ENCODE measurements at regions not wholly inside any gene's neighbourhood (a gene's known extent, or its start where the extent isn't known, plus 50 kb on each side); places are given as distances from the start of the nearest gene placed in this dataset.
"Not testable (repeated sequence)": the region's sequence is repeated elsewhere in the genome, so short reads cannot be mapped to it uniquely, and the experiment has no call there.

DNA sequence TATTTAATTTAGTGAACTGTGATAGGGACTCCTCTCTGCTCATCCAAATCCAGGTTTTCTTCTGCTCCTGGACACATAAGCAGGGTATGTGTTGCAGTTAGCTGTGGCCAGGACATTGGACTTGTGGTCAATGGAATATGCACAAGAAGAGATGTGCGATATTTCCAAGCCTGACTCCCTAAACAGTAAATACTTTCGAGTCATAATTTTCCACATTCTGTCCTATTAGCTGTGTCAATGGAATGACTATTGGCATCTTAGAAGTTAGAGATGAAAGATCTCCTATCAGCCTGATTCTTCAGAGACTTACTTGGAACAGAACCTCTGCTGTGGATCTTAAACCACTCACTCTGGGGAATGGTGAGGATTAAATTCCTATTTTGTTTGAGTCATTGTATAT is 771.0 kb downstream of the EFNB2 start:
- in situ Hi-C loops (cut with HindIII; ENCODE audit: low sequenced_read_pairs) = no loop called here

DNA sequence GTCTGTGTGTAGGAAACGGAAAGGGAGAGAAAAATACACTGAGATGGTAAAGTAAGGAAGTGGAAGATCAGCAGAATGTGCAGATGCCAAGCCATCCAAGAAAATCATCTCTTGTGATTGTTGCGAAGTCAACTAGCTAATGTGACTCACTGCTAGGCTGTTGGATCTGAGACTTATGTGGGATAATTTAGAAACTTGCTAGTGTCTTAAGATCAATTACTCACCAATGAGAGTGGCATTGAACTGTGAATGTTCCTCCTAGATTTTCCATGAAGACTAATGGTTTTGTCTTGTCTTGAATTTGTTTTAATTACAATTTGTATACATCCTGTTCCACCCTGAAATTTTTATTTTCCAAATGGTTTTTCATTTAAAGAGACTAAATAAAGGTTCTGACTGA is 771.6 kb downstream of the EFNB2 start:
- in situ Hi-C loops (cut with HindIII; ENCODE audit: low sequenced_read_pairs) = no loop called here

DNA sequence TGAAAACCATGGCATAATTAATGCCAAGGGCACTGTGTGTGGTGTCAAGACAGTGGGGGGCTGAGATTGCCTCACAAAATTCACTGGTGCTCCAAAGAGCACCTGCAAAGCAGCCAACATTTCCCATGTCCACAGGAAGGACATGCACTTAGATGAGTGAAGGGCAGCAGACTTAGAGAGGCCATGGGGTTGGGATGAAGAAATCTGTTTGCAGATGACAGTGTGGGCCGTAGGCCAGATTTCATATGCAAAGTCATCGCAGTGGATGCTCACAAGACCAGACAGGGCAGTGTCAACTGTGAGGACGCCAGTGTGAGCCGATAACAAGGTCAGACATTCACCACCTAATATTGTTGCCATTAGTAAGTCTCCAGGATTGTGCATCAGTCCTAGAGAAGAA is 773.4 kb downstream of the EFNB2 start:
- in situ Hi-C loops (cut with HindIII; ENCODE audit: low sequenced_read_pairs) = no loop called here

DNA sequence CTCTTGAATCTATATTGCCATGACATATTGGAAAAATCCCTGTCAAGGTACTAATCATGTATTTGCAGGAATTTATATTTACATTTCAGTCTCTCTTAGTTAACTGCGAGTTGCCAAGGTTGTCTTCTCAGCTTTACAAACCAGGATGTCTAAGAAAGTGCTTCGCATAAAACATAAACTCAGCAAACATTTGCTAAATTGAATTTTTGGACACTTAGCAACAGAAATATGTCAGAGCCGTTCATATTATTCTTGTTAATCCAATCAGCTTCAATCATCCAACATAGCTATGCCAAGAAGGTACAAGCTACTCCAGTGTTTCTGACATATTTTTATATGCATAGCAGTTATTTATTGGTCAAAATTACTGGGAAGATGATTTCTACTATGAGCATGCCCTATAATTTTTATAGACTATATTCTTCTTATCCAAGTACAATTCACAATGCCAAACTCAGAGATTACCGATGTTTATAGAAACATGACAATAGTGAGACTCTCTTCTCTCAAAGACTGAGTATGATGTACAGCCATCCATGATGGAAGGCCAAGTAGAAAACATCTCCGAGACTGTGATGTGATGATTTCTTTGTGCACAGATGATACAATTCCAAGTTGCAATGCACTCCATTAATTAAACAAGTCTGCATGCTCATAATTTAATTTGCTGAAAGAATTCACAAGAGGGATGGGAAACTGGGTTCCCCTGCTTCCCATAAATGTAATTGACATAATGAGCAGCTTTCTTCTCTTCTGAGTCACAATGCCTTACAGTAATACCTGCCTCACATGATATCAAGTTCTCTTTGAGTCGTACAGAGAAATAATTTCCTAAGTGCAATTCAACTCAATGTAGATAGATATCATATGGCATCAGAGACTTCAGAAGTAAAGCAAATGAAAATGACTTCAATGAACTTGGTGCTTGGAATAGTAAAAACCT is 776.3 kb downstream of the EFNB2 start:
- in situ Hi-C loops (cut with HindIII; ENCODE audit: low sequenced_read_pairs) = no loop called here

DNA sequence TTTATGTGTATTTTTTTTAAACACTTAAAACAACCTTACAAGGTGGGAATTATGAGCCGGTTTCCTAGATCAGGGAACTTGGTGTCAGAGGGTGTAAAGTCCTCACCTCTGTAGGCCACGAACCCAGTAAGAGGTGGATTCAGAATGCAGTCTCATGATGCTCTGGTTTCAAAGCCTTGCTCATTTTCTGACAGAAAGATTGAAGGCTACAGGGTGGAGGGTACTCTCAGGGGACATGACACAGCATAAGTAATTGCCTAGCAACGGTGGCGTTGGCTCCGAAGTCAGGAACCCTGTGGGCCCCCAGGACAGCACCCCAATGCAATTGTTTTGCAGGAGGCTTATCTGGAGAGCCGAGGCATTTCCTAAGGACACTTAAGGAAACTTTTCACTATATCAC is 794.7 kb downstream of the EFNB2 start:
- in situ Hi-C loops (cut with HindIII; ENCODE audit: low sequenced_read_pairs) = no loop called here

DNA sequence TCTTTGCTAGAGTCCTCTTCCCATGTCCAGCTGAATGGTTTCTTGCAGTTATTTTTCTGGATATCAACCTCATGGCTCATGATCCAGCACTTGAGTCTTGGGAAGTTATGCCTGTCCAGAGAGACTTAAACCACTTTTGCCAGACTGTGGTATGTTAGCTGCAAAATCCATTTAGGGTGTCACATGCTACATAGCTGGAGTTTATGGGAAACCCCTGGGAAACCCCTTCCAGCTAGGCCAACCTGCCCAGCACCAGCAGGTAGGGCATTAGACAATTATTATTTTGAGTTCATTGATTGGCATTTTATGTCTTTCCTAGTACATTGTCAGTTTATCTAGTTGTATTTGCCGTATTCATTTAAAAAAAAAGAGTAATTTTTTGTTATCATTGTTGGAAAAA is 797.8 kb downstream of the EFNB2 start:
- in situ Hi-C loops (cut with HindIII; ENCODE audit: low sequenced_read_pairs) = no loop called here

DNA sequence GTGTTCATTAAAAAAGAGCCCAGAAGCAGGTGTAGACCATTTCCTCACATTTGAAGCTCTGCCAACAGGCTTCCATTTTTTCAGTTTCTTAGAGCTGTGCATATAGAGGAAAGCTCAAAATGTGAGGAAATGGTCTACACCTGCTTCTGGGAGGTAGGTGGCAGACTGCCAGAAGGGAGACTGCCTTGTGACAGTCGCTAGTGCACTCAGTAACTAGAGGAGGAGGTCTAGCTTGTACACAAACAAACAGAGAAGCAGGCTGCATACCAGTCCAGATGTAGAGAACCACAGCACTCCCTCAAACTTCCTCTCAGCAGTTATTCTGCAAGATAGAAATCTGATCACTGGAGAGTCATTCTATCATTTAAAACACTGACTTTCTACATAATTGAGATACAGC is 800.2 kb downstream of the EFNB2 start:
- in situ Hi-C loops (cut with HindIII; ENCODE audit: low sequenced_read_pairs) = no loop called here

DNA sequence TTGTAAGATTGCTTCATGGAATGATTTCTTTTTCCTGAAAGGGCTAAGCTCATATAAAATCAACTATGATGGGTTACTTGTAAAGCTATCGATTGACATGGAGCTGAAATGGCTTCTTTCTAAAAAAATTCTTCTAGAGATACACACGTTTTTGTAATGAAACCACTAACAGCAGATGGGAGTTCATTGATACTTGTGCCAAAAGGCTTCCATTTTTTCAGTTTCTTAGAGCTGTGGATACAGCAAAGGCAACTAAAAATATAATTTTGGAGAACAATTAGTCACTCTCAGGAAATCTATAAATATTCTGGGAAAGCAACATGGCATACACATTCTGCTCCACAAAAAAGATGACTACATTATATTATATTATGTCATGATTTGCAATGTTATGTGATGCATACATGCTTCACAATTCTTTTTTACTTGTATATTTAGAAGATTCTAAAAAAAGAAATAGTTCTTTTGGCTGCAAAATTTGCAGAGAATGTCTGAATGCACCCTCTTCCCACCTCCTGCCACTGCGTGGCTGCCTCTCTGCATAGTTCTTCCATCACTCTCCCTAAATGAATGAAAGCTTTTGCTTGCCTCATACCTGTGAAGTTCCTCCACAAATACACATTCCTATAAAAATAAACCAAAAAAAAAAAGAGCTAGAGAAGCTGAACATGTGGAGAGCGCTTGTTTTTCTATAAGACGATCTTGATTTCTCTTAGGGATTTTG is 802.5 kb downstream of the EFNB2 start:
- in situ Hi-C loops (cut with HindIII; ENCODE audit: low sequenced_read_pairs) = no loop called here

DNA sequence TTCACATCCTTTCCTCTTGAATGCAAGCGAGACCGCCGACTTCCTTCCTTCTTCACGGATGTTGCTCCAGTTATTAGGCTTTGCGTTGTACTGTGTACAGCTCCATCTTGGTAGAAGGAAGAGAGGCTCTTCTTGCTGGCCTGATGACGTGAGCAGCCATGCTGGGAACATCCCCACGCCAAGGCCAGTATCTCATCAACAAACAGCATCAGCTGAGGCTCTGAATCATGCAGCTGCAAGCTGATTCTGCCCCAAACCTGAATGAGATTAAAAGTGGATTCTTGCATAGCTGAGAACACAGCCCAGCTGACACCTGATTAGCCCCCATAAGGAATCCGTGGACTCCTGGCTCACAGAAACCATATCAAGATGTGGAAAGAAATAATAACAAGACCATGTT is 809.6 kb downstream of the EFNB2 start:
- in situ Hi-C loops (cut with HindIII; ENCODE audit: low sequenced_read_pairs) = no loop called here

DNA sequence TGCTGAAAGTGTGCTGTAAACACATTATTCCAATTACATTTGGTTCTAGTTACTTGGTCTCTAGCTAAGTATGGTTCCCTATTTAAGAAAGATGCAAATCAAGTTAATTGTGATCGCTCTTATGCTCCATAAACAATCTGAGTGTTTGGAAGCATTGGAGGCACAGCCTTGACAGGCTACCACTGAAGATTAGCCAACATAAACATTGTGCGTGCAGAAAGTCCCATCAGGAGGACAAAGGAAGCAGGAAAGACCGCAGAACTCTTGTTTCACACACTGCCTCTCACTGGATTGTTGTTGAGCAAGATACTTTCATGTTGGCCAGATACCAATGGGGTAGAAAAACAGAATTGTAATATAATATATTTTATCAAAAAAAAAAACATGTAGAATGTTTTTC is 814.4 kb downstream of the EFNB2 start:
- in situ Hi-C loops (cut with HindIII; ENCODE audit: low sequenced_read_pairs) = no loop called here

DNA sequence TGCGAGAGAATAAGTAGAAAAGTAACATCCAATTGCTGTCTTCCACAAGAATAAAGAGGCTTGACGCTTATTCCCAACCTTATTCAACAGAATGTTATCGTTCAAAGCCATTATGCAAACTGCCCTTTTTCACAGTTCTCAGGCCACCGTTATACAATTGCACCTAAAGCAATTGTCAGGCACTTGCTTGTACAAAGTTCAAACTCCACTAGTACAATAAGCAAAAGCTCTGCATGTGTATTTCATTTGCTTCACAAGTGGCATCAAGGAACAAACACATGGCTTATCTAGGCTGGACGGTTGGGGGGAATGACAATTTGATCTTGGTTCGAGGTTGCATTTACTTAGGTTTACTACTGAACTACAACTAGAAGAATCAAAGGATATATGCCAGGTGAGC is 815.6 kb downstream of the EFNB2 start:
- in situ Hi-C loops (cut with HindIII; ENCODE audit: low sequenced_read_pairs) = no loop called here

DNA sequence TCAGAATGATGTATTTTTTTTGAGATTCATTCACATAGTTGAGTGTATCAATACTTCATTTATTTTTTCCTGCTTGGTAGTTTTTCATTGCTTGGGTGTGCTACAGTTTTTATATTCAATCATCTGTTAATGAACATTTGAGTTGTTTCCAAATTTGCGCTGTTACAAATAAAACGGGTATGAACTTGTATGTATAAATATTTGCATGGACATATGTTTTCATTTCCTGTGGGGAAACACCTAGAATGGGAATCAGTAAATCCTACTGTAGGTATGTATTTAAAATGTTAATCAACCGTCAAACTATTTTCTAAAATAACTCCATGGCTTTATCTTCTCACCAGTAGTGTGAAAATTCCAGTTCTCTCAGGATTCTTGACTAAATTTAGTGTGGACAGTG is 826.3 kb downstream of the EFNB2 start:
- in situ Hi-C loops (cut with HindIII; ENCODE audit: low sequenced_read_pairs) = no loop called here

DNA sequence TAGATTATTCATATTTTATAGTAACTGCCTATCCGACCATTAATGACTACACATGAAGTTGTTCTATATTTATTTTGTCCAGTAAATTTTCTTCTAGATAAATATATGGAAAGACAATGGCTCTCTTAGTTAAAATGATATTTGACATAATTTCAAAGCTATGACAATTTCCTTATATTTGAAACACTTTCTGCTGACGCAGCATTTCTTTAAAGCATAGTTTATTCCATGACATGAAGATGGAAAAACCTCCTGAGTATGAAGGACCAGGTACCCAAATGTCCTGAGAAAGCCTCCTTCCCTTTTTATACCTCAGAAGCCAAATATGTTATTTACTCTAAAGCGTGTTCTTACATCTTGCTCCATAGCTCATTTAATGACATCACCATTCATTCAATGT is 831.6 kb downstream of the EFNB2 start:
- in situ Hi-C loops (cut with HindIII; ENCODE audit: low sequenced_read_pairs) = no loop called here

DNA sequence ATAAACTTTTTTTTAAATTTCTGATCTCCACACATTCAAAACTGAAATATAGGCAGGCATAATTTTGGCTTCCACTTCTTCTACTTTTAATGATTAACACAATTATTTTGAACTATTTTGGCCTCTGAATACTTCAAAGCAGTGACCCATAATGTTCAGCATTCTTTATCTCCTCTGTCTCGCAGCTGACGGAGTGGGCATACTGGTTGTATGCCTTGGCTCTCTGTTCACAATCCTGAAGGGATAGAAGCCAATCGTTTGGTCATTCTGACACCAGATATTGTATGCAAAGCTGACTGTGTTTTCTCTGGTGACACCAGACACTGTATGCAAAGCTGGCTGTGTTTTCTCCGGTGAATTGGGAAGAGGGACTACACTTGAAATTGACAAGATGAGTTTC is 833.0 kb downstream of the EFNB2 start:
- in situ Hi-C loops (cut with HindIII; ENCODE audit: low sequenced_read_pairs) = no loop called here

DNA sequence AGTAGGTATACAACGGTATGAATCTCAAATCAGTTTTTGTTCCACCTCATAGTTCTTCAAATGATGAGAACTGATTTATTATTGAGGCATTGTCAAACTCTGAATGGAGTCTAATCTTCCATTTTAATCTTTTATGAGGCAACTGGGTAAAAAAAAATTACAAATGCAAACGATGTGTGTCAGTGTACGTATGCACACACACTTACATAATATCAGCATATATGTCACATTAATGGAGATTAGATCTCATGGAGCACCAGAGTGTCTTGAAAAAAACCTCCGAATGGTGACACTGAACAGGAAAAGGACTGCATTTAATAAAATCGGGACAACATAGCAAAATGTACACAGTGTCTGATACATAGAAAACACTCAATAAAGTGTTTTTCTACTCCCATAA is 842.7 kb downstream of the EFNB2 start:
- in situ Hi-C loops (cut with HindIII; ENCODE audit: low sequenced_read_pairs) = no loop called here

DNA sequence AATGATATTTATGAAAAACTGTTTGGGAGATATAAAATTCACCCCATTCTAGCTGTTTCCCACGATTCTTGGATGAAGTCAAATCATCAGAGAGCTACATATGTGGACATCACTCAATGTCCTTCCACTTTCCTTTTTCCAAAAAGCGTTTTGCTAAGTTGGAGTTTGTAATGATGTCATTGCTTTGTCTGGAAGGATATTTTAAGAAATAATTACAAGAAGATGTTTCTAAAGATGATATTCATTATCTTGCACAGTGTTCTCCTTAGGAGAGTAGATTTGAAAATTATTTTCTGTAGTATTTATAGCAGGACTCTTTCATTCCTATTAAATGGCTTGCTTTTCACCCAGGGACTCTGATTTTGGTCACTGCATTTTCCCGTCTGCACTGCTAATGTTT is 851.2 kb downstream of the EFNB2 start:
- in situ Hi-C loops (cut with HindIII; ENCODE audit: low sequenced_read_pairs) = no loop called here

DNA sequence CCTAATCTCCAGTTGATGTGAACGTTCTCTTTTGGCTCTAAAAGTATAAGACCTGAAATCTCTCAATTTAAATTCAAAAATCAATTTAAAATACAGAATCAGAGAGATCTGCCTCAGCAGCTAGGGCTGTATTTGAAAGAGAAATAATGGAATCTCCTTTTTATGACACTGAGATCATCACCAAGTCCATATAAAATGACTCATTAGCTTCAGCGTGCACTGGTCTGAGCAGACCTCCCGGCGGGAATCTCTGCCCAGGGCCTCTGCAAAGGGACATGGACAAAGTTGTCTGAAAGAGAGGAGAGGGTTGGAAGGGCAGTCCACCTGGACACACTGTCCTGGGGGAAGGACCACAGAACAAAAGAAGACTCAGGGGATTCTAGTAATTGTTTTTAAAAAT is 855.6 kb downstream of the EFNB2 start:
- in situ Hi-C loops (cut with HindIII; ENCODE audit: low sequenced_read_pairs) = no loop called here

DNA sequence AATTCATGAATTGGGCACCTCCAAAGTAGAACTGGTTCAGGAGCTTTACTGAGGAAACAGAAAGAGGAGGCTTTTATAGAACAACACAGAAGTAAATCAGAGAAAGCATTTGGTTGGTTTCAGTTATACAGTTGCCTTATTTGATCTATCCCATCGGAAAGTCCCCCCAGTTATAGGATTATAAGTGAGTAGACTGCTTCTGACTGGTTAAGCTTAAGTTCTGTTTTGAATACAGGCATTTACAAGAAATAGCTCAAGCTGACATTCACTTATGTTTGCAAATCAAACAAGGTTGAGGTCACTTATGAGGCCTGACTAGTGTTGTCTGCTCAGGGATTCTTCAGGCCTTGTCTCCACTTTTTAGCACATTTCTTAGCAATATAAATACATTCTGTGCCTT is 857.4 kb downstream of the EFNB2 start:
- in situ Hi-C loops (cut with HindIII; ENCODE audit: low sequenced_read_pairs) = no loop called here

DNA sequence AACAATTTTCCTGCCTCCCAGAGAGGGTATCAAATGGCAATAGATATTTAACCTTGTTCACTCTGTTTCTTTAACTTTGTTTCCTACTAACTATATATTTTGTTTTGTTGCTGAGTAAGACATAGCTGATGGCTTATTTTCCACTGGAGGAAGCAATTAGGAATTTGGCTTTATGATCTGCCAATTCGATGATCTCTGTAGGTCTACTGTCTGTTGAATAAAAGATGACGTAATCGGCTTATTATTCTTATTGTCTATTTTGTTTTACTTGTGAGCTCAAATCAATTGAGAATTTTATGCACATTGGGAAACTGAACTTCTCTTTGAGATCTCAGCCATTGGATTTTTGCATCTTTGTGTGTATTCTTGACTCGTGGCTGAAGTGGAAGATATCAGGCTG is 862.6 kb downstream of the EFNB2 start:
- in situ Hi-C loops (cut with HindIII; ENCODE audit: low sequenced_read_pairs) = no loop called here

DNA sequence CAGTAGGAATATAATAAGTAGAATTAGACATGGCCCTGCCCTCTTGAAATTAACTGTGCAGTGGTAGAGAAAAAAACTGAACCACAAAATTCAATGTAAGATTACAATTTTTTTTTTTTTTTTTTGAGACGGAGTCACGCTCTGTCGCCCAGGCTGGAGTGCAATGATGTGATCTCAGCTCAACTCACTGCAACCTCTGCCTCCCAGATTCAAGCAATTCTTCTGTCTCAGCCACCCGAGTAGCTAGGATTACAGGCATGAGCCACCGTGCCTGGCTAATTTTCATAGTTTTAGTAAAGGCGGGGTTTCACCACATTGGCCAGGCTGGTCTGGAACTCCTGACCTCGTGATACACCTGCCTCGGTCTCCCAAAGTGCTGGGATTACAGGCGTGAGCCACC is 864.3 kb downstream of the EFNB2 start:
- in situ Hi-C loops (cut with HindIII; ENCODE audit: low sequenced_read_pairs) = not testable (repeated sequence)

DNA sequence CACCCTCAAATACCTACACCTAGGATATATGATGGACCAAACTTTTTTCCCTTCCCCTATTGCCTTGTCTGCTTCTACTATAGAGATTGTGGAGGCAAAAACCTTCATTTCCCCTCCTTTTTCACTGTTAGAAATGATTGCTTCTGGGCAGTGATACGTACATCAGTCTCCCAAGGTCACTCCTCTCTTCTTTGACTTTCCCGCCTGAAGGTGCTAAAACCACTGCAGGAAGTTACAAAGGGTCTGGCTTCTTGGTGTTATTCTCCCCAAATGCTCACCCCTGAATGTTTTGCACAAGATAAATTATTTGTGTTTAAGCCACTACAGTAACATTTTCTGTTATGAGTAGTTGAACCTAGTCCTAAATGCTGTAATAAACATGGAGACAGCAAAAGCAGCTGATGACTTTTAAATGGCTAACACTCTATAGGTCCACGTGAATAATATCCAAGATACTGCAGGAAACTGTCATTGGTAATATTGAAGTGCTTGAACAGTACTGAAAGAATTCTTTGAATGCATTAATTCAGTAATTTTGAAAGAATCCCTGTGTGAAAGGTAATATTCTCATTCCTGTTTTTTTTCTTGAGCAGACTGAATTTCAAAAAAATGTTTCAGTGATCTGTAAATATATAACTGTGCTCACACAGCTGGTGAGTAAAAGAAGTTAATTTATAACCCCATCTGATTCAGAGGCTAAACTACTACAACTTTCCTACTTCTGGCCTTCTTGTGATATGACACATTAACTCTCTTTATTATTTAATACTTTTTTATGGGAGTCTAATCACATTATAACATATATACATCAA is 865.1 kb downstream of the EFNB2 start:
- in situ Hi-C loops (cut with HindIII; ENCODE audit: low sequenced_read_pairs) = no loop called here

DNA sequence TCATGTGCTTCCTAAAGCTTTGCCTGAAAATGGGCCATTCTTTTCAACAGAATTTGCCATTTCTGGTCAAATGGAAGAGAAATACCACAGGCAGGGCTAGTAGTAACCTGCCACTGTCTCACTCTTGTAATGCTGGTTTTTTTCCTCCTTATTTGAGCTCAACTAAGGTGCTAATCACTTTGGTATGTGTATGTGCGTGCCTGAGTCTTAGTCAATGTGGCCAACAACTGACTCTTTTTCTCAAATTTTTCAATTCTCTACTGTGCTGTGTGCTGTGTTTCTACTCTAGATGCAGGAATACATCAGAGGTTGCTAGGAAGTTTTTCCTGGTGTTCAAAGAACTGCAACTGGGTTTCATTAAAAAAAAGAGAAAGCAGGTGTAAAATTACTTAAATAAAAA is 870.2 kb downstream of the EFNB2 start:
- in situ Hi-C loops (cut with HindIII; ENCODE audit: low sequenced_read_pairs) = no loop called here

Measured in DLD1 (cell line).